ENCODE measurements at regions not wholly inside any gene's neighbourhood (a gene's known extent, or its start where the extent isn't known, plus 50 kb on each side); places are given as distances from the start of the nearest gene placed in this dataset.

- TF ChIP-seq CTCF (IDR thresholded peaks at IDR 0.05; ENCODE audit: low read depth, low read length) (no peak), MAX (IDR thresholded peaks at IDR 0.05; ENCODE audit: low read depth, low read length) (no peak), MYC (IDR thresholded peaks at IDR 0.05; ENCODE audit: low read depth, low read length) (no peak), POLR2A (IDR thresholded peaks at IDR 0.05; ENCODE audit: extremely low read depth, insufficient read length) (no peak)
Measured at GRCh38 chr12:126385785-126386184, 1320.5 kb downstream of the AACS start.
